ENCODE measurements at regions not wholly inside any gene's neighbourhood (a gene's known extent, or its start where the extent isn't known, plus 50 kb on each side); places are given as distances from the start of the nearest gene placed in this dataset.

- H3K4me3 ChIP-seq (ENCODE audit: low read depth in 1 of 3, low read length in 3 of 3), result no peak overlapping the region
- TF ChIP-seq RXRA (IDR thresholded peaks at IDR 0.05), result no peak
- TF ChIP-seq MAX (IDR thresholded peaks at IDR 0.05), result no peak
- TF ChIP-seq HNF4G (IDR thresholded peaks at IDR 0.05), result no peak
- TF ChIP-seq YY1 (IDR thresholded peaks at IDR 0.05), result no peak
- TF ChIP-seq NR2F2 (IDR thresholded peaks at IDR 0.05), result no peak
- no peak for TF ChIP-seq ATF3 (IDR thresholded peaks at IDR 0.05)
- TF ChIP-seq FOXA2 (IDR thresholded peaks at IDR 0.05), result no peak
- TF ChIP-seq TAF1 (conservative IDR thresholded peaks at IDR 0.05), result no peak
- no peak for TF ChIP-seq ZBTB33 (IDR thresholded peaks at IDR 0.05)
- TF ChIP-seq FOXA1 (IDR thresholded peaks at IDR 0.05), result no peak
- no peak for TF ChIP-seq JUND (IDR thresholded peaks at IDR 0.05)
- TF ChIP-seq EGR1 (IDR thresholded peaks at IDR 0.05; ENCODE audit: low read depth in 2 of 2), result no peak
- TF ChIP-seq RAD21 (IDR thresholded peaks at IDR 0.05), result no peak
- TF ChIP-seq REST (IDR thresholded peaks at IDR 0.05), result no peak
- no peak for TF ChIP-seq CTCF (IDR thresholded peaks at IDR 0.05; ENCODE audit: low read depth, low read length, missing input control)
- no peak for TF ChIP-seq SP1 (IDR thresholded peaks at IDR 0.05)
- H3K27ac ChIP-seq (ENCODE audit: low read depth in 1 of 2, low read length in 2 of 2), result no peak overlapping the region
These were observed 486.3 kb downstream of the PTPRU start for GRCh38 chr1:29722598-29722997.

GRCh38 chr1:29719253-29719652 lies 482.9 kb downstream of the PTPRU start:
- peaks cover 0 to 3% (median 0%) of the 10 kb centered on the region in 4 donors for H3K27me3 ChIP-seq (ENCODE audit: control insufficient read depth in 4 of 4, insufficient read depth in 4 of 4, low read length in 3 of 4)
- no peaks in the 10 kb centered on the region for H3K36me3 ChIP-seq (ENCODE audit: control insufficient read depth in 4 of 4, insufficient read depth in 3 of 4, low read depth in 1 of 4, low read length in 3 of 4)
- H3K9me3 ChIP-seq (ENCODE audit: control insufficient read depth in 4 of 4, low read length in 3 of 4), result peaks cover 5 to 21% (median 13%) of the 10 kb centered on the region in 4 donors
- no peak for DNase-seq (ENCODE audit: low spot score)
- no peak overlapping the region for H3K4me3 ChIP-seq (ENCODE audit: low read depth in 1 of 3, low read length in 3 of 3)
- 55% methylated on average over 4 of the region's 4 CpGs for WGBS
- no peak overlapping the region for H3K9ac ChIP-seq (ENCODE audit: low read depth in 1 of 2, low read length in 2 of 2)
- no peaks in the 10 kb centered on the region for H3K4me1 ChIP-seq (ENCODE audit: control insufficient read depth in 4 of 4, insufficient read depth in 4 of 4, low read length in 3 of 4)
- no peak overlapping the region for H3K27ac ChIP-seq (ENCODE audit: low read depth in 1 of 2, low read length in 2 of 2)
- TF ChIP-seq EGR1 (IDR thresholded peaks at IDR 0.05; ENCODE audit: low read depth in 2 of 2) (no peak), ATF3 (IDR thresholded peaks at IDR 0.05) (no peak), CTCF (IDR thresholded peaks at IDR 0.05; ENCODE audit: low read depth, low read length, missing input control) (no peak), HNF4G (IDR thresholded peaks at IDR 0.05) (no peak), JUND (IDR thresholded peaks at IDR 0.05) (no peak), GABPA (IDR thresholded peaks at IDR 0.05 in 1 of 2, conservative IDR thresholded peaks at IDR 0.05 in 1 of 2) (no peak), RAD21 (IDR thresholded peaks at IDR 0.05) (no peak), ZBTB33 (IDR thresholded peaks at IDR 0.05) (no peak), SP1 (IDR thresholded peaks at IDR 0.05) (no peak), FOXA2 (IDR thresholded peaks at IDR 0.05) (no peak), NR2F2 (IDR thresholded peaks at IDR 0.05) (no peak), MAX (IDR thresholded peaks at IDR 0.05) (no peak), RXRA (IDR thresholded peaks at IDR 0.05) (no peak), YY1 (IDR thresholded peaks at IDR 0.05) (no peak), TAF1 (conservative IDR thresholded peaks at IDR 0.05) (no peak), FOXA1 (IDR thresholded peaks at IDR 0.05) (no peak), HNF4A (conservative IDR thresholded peaks at IDR 0.05) (no peak)

More at GRCh38 chr1:29722598-29722997, 486.3 kb downstream of the PTPRU start:
- Histone ChIP-seq H3K27me3 (ENCODE audit: control insufficient read depth in 4 of 4, insufficient read depth in 4 of 4, low read length in 3 of 4) (peaks cover 0 to 3% (median 0%) of the 10 kb centered on the region in 4 donors), H3K9me3 (ENCODE audit: control insufficient read depth in 4 of 4, low read length in 3 of 4) (peaks cover 5 to 21% (median 13%) of the 10 kb centered on the region in 4 donors), H3K36me3 (ENCODE audit: control insufficient read depth in 4 of 4, insufficient read depth in 3 of 4, low read depth in 1 of 4, low read length in 3 of 4) (no peaks in the 10 kb centered on the region), H3K9ac (ENCODE audit: low read depth in 1 of 2, low read length in 2 of 2) (no peak overlapping the region), H3K4me1 (ENCODE audit: control insufficient read depth in 4 of 4, insufficient read depth in 4 of 4, low read length in 3 of 4) (no peaks in the 10 kb centered on the region)
- DNase-seq (ENCODE audit: low spot score), result no peak
